Upper lobe of left lung (tissue), 4 donors: ENCODE measurements at regions not wholly inside any gene's neighbourhood (a gene's known extent, or its start where the extent isn't known, plus 50 kb on each side); places are given as distances from the start of the nearest gene placed in this dataset.

Source experiments
- EP300 ChIP-seq, 4 donors: sonication (generic); formaldehyde crosslinking; IDR thresholded peaks; one replicate each; pipeline ENCODE4 v1.5.1; 2017; ENCODE audit warnings: antibody characterized with exemption in 4 of 4, control low read depth in 2 of 4
- POLR2A ChIP-seq, 4 donors: fragments of 450-650 bp; IDR thresholded peaks; one replicate each; pipeline ENCODE4 v1.5.1; 2016 to 2017; ENCODE audit warnings: antibody characterized with exemption in 4 of 4, mild to moderate bottlenecking in 2 of 4
- POLR2AphosphoS5 ChIP-seq, 2 donors: sonication (generic); formaldehyde crosslinking; IDR thresholded peaks; one replicate each; pipeline ENCODE4 v1.5.1; 2017; ENCODE audit warnings: antibody characterized with exemption in 2 of 2

- TF ChIP-seq POLR2A (IDR thresholded peaks at IDR 0.05) (no peak), POLR2AphosphoS5 (IDR thresholded peaks at IDR 0.05) (no peak), EP300 (IDR thresholded peaks at IDR 0.05) (no peak)
These were observed 219.3 kb upstream of the GSE1 start for GRCh38 chr16:85393674-85394451.
